Loucy (cell line): ENCODE measurements at regions not wholly inside any gene's neighbourhood (a gene's known extent, or its start where the extent isn't known, plus 50 kb on each side); places are given as distances from the start of the nearest gene placed in this dataset.

Experiments
- H2AFZ ChIP-seq: fragments of 200-600 bp; sonication (generic); 2 replicates; pipeline ENCODE4 v1.6.0; 2016; ENCODE audit warnings: antibody characterized with exemption, mild to moderate bottlenecking, low read length, moderate library complexity
- H3F3A ChIP-seq: fragments of 200-600 bp; 2 replicates; pipeline ENCODE4 v1.6.0; 2016; ENCODE audit warnings: antibody characterized with exemption, low read depth, mild to moderate bottlenecking
- H3K27me3 ChIP-seq: fragments of 200-600 bp; sonication (generic); 2 replicates; pipeline ENCODE4 v1.6.1; 2014; ENCODE audit warnings: low read length, mild to moderate bottlenecking; ENCODE audit not compliant: insufficient read depth, poor library complexity, severe bottlenecking
- H3K36me3 ChIP-seq: fragments of 200-600 bp; sonication (generic); 2 replicates; pipeline ENCODE4 v1.6.1; 2016; ENCODE audit warnings: low read length; ENCODE audit not compliant: insufficient read depth
- H3K4me1 ChIP-seq: fragments of 200-600 bp; sonication (generic); 2 replicates; pipeline ENCODE4 v1.5.1; 2014; ENCODE audit warnings: low read length, mild to moderate bottlenecking; ENCODE audit not compliant: insufficient read depth, poor library complexity, severe bottlenecking
- H3K4me2 ChIP-seq: fragments of 200-600 bp; sonication (generic); 2 replicates; pipeline ENCODE4 v1.6.0; 2014; ENCODE audit warnings: antibody characterized with exemption, low read length, low read depth, mild to moderate bottlenecking; ENCODE audit not compliant: poor library complexity, severe bottlenecking
- H3K4me3 ChIP-seq: fragments of 200-600 bp; sonication (generic); 2 replicates; pipeline ENCODE4 v1.5.1; 2014; ENCODE audit warnings: low read length, mild to moderate bottlenecking, mixed read lengths; ENCODE audit not compliant: poor library complexity, severe bottlenecking
- H3K79me2 ChIP-seq: fragments of 200-600 bp; sonication (generic); 2 replicates; pipeline ENCODE4 v1.6.1; 2014; ENCODE audit warnings: low read length; ENCODE audit not compliant: insufficient read depth
- H3K9ac ChIP-seq: fragments of 200-600 bp; sonication (generic); 2 replicates; pipeline ENCODE4 v1.6.0; 2014; ENCODE audit warnings: mild to moderate bottlenecking, low read depth, low read length, moderate library complexity; ENCODE audit not compliant: poor library complexity, severe bottlenecking
- H3K9me2 ChIP-seq: fragments of 200-600 bp; sonication (generic); replicated peaks from 2 replicates; pipeline ENCODE4 v1.6.1; 2016; ENCODE audit warnings: low read depth, low read length, mixed read lengths
- H3K9me3 ChIP-seq: fragments of 200-600 bp; sonication (generic); 2 replicates; pipeline ENCODE4 v1.6.1; 2014; ENCODE audit warnings: mild to moderate bottlenecking, antibody characterized with exemption, low read length, low read depth; ENCODE audit not compliant: insufficient read depth
- H4K20me1 ChIP-seq: fragments of 200-600 bp; sonication (generic); 2 replicates; pipeline ENCODE4 v1.6.0; 2014; ENCODE audit warnings: antibody characterized with exemption, low read length, mild to moderate bottlenecking; ENCODE audit not compliant: insufficient read depth, poor library complexity, severe bottlenecking
- CTCF ChIP-seq: fragments of 200-600 bp; sonication (generic); conservative IDR thresholded peaks from 2 replicates; pipeline ENCODE4 v1.5.1; 2014; ENCODE audit warnings: mild to moderate bottlenecking, antibody characterized with exemption, low read length
- EZH2phosphoT487 ChIP-seq: fragments of 200-600 bp; IDR thresholded peaks from 2 replicates; pipeline ENCODE4 v1.6.1; 2018; ENCODE audit warnings: antibody characterized with exemption, mild to moderate bottlenecking, moderate library complexity, borderline replicate concordance

- Histone ChIP-seq H3K36me3 (no peaks in the 10 kb centered on the region), H3K4me1 (no peaks in the 10 kb centered on the region), H2AFZ (no peak overlapping the region), H3K9me3 (no peaks in the 10 kb centered on the region), H4K20me1 (no peaks in the 10 kb centered on the region), H3K27me3 (no peaks in the 10 kb centered on the region), H3K79me2 (no peaks in the 10 kb centered on the region), H3K4me2 (no peak overlapping the region), H3K9me2 (no peaks in the 10 kb centered on the region), H3K9ac (no peak overlapping the region), H3K4me3 (no peak overlapping the region), H3F3A (no peaks in the 10 kb centered on the region)
- TF ChIP-seq EZH2phosphoT487 (no peak), CTCF (no peak)
Observed at GRCh38 chr5:106610041-106610440, 1060.7 kb downstream of the EFNA5 start.

GRCh38 chr5:106601620-106602019 lies 1069.1 kb downstream of the EFNA5 start:
- Histone ChIP-seq H3K4me3 (no peak overlapping the region), H3K27me3 (no peaks in the 10 kb centered on the region), H4K20me1 (no peaks in the 10 kb centered on the region), H3K9me2 (no peaks in the 10 kb centered on the region), H3K9ac (no peak overlapping the region), H3K4me2 (no peak overlapping the region), H3K4me1 (no peaks in the 10 kb centered on the region), H2AFZ (no peak overlapping the region), H3K79me2 (no peaks in the 10 kb centered on the region), H3F3A (no peaks in the 10 kb centered on the region), H3K36me3 (no peaks in the 10 kb centered on the region), H3K9me3 (no peaks in the 10 kb centered on the region)
- TF ChIP-seq CTCF (no peak), EZH2phosphoT487 (no peak)

- Histone ChIP-seq H3K4me3 (no peak overlapping the region), H3K9ac (no peak overlapping the region), H3K27me3 (no peaks in the 10 kb centered on the region), H3K4me2 (no peak overlapping the region), H3F3A (no peaks in the 10 kb centered on the region), H3K36me3 (no peaks in the 10 kb centered on the region), H3K9me2 (no peaks in the 10 kb centered on the region), H4K20me1 (no peaks in the 10 kb centered on the region), H3K4me1 (no peaks in the 10 kb centered on the region), H3K79me2 (no peaks in the 10 kb centered on the region), H2AFZ (no peak overlapping the region), H3K9me3 (no peaks in the 10 kb centered on the region)
- TF ChIP-seq CTCF, result no peak
- no peak for TF ChIP-seq EZH2phosphoT487
Observed at GRCh38 chr5:106600803-106601202, 1069.9 kb downstream of the EFNA5 start.
